ENCODE measurements at regions not wholly inside any gene's neighbourhood (a gene's known extent, or its start where the extent isn't known, plus 50 kb on each side); places are given as distances from the start of the nearest gene placed in this dataset.

- H3K27ac ChIP-seq, result no peak overlapping the region
- H3K36me3 ChIP-seq, result no peaks in the 10 kb centered on the region
- peaks cover 0 to 19% of the 10 kb centered on the region in 2 donors for H3K9me3 ChIP-seq
- no peak for ATAC-seq
- no peak overlapping the region for H3K4me3 ChIP-seq
- no peak for TF ChIP-seq CTCF (IDR thresholded peaks at IDR 0.05)
- no peaks in the 10 kb centered on the region for H3K27me3 ChIP-seq
- H3K4me1 ChIP-seq, result no peaks in the 10 kb centered on the region
- DNase-seq, result no peak
- intact Hi-C loops (cut with DNase I), result no loop called here
Observed at GRCh38 chr12:73421832-73422231, 1115.8 kb upstream of the ATXN7L3B start.

GRCh38 chr12:73424484-73424883 is 1113.2 kb upstream of the ATXN7L3B start:
- Histone ChIP-seq H3K4me1 (no peaks in the 10 kb centered on the region), H3K27ac (no peak overlapping the region), H3K36me3 (no peaks in the 10 kb centered on the region), H3K4me3 (no peak overlapping the region), H3K27me3 (no peaks in the 10 kb centered on the region), H3K9me3 (peaks cover 0 to 19% of the 10 kb centered on the region in 2 donors)
- no peak for DNase-seq
- TF ChIP-seq CTCF (IDR thresholded peaks at IDR 0.05), result no peak
- intact Hi-C loops (cut with DNase I), result no loop called here
- ATAC-seq, result no peak

DNA sequence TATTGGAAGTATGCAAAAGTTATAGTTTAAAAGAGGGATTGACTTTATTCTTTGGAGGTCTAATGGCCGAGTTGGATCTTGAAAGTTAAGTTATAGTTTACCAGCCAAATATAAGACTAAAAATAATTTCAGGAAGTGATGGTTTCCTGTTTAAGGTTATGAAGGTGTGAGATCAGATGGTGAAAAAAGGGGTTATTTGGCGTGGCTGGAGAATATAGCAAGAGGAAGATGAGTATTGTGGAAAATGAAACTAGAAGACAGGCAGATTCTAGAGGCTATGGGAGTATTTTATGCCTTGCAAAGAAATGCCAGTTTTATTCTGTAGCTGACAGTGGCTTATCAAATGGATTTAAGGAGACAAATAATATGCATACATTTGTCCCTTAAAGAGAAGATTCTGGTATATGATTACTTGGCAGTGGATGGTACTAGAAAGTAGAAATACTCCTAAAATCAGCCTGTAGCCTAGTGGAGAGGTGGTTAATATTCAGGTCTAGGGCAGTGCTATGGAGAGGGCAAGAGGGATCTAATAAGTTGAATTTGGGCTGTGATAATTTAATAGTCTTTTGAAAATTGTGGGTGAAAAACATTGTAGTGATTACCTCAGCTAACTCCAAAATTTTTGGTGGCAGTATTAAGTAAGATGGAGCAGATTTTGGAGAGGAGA is 1091.8 kb upstream of the ATXN7L3B start:
- Histone ChIP-seq H3K9me3 (no peaks in the 10 kb centered on the region), H3K4me1 (no peaks in the 10 kb centered on the region), H3K27ac (no peak overlapping the region), H3K36me3 (no peaks in the 10 kb centered on the region), H3K27me3 (no peaks in the 10 kb centered on the region), H3K4me3 (no peak overlapping the region)
- no peak for DNase-seq
- no peak for ATAC-seq
- no peak for TF ChIP-seq CTCF (IDR thresholded peaks at IDR 0.05)
- intact Hi-C loops (cut with DNase I), result no loop called here

GRCh38 chr12:73452672-73453469 is 1084.8 kb upstream of the ATXN7L3B start:
- ATAC-seq (no peak), DNase-seq (no peak)
- Histone ChIP-seq H3K36me3 (no peaks in the 10 kb centered on the region), H3K27ac (no peak overlapping the region), H3K4me1 (no peaks in the 10 kb centered on the region), H3K9me3 (no peaks in the 10 kb centered on the region), H3K4me3 (no peak overlapping the region), H3K27me3 (no peaks in the 10 kb centered on the region)
- no peak for TF ChIP-seq CTCF (IDR thresholded peaks at IDR 0.05)
- intact Hi-C loops (cut with DNase I), result no loop called here

DNA sequence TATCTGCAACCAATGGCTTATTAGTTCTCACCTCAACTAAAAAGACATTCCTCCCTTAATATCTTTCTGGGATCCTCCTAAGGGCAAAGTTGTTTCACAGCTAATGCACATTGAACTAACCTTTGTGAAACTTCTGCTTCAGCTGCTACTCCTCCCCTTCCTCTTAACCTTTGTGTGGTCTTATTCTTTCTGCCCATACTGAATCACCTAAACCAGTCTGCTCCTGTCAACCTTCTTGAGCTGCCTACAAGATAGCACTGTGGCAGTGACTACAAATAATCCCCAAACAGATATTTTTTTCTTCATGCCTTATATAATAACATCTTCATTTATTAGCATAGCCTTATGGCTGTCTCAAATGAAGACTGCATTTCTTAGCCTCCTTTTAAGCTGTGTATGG is 1077.4 kb upstream of the ATXN7L3B start:
- no peaks in the 10 kb centered on the region for H3K4me1 ChIP-seq
- no peak for DNase-seq
- H3K4me3 ChIP-seq, result no peak overlapping the region
- H3K27ac ChIP-seq, result no peak overlapping the region
- no peaks in the 10 kb centered on the region for H3K27me3 ChIP-seq
- no peaks in the 10 kb centered on the region for H3K9me3 ChIP-seq
- no peak for ATAC-seq
- H3K36me3 ChIP-seq, result no peaks in the 10 kb centered on the region
- TF ChIP-seq CTCF (IDR thresholded peaks at IDR 0.05), result no peak
- intact Hi-C loops (cut with DNase I), result no loop called here
